ENCODE measurements at regions not wholly inside any gene's neighbourhood (a gene's known extent, or its start where the extent isn't known, plus 50 kb on each side); places are given as distances from the start of the nearest gene placed in this dataset.

GRCh38 chr1:115164940-115165705 is 75.8 kb upstream of the TSPAN2 start:
- Histone ChIP-seq H3K27me3 (ENCODE audit: control insufficient read depth, low read length) (no peaks in the 10 kb centered on the region), H3K4me2 (ENCODE audit: low read length) (no peak overlapping the region), H4K20me1 (ENCODE audit: control insufficient read depth, insufficient read depth, low read depth, low read length) (no peaks in the 10 kb centered on the region), H3F3A (ENCODE audit: control insufficient read depth, insufficient read depth) (no peaks in the 10 kb centered on the region), H3K9me2 (replicated peaks; ENCODE audit: control insufficient read depth, low read length) (no peaks in the 10 kb centered on the region), H3K79me2 (ENCODE audit: control insufficient read depth, low read length) (no peaks in the 10 kb centered on the region), H3K27ac (ENCODE audit: low read depth, low read length) (no peak overlapping the region), H3K9me3 (ENCODE audit: control insufficient read depth, insufficient read depth, low read length) (no peaks in the 10 kb centered on the region), H3K4me3 (ENCODE audit: low read length) (no peak overlapping the region), H3K4me1 (ENCODE audit: control insufficient read depth, low read length) (no peaks in the 10 kb centered on the region), H3K36me3 (ENCODE audit: control insufficient read depth, low read length) (no peaks in the 10 kb centered on the region)
- no peak for TF ChIP-seq CTCF (IDR thresholded peaks at IDR 0.05; ENCODE audit: low read depth, low read length, poor library complexity, severe bottlenecking)
- TF ChIP-seq EZH2phosphoT487 (IDR thresholded peaks at IDR 0.05; ENCODE audit: borderline replicate concordance, low read length) = no peak

- Histone ChIP-seq H3K4me2 (ENCODE audit: low read length) (no peak overlapping the region), H4K20me1 (ENCODE audit: control insufficient read depth, insufficient read depth, low read depth, low read length) (no peaks in the 10 kb centered on the region), H3K9me3 (ENCODE audit: control insufficient read depth, insufficient read depth, low read length) (no peaks in the 10 kb centered on the region), H3K4me3 (ENCODE audit: low read length) (no peak overlapping the region), H3K36me3 (ENCODE audit: control insufficient read depth, low read length) (no peaks in the 10 kb centered on the region), H3K9me2 (replicated peaks; ENCODE audit: control insufficient read depth, low read length) (no peaks in the 10 kb centered on the region), H3F3A (ENCODE audit: control insufficient read depth, insufficient read depth) (no peaks in the 10 kb centered on the region), H3K4me1 (ENCODE audit: control insufficient read depth, low read length) (no peaks in the 10 kb centered on the region), H3K27ac (ENCODE audit: low read depth, low read length) (no peak overlapping the region), H3K27me3 (ENCODE audit: control insufficient read depth, low read length) (no peaks in the 10 kb centered on the region), H3K79me2 (ENCODE audit: control insufficient read depth, low read length) (no peaks in the 10 kb centered on the region)
- TF ChIP-seq CTCF (IDR thresholded peaks at IDR 0.05; ENCODE audit: low read depth, low read length, poor library complexity, severe bottlenecking) (no peak), EZH2phosphoT487 (IDR thresholded peaks at IDR 0.05; ENCODE audit: borderline replicate concordance, low read length) (no peak)
Measured at GRCh38 chr1:115164484-115164883, 75.2 kb upstream of the TSPAN2 start.

- H4K20me1 ChIP-seq (ENCODE audit: control insufficient read depth, insufficient read depth, low read depth, low read length) = no peaks in the 10 kb centered on the region
- no peak overlapping the region for H3K4me2 ChIP-seq (ENCODE audit: low read length)
- H3F3A ChIP-seq (ENCODE audit: control insufficient read depth, insufficient read depth) = no peaks in the 10 kb centered on the region
- no peaks in the 10 kb centered on the region for H3K36me3 ChIP-seq (ENCODE audit: control insufficient read depth, low read length)
- H3K27ac ChIP-seq (ENCODE audit: low read depth, low read length) = no peak overlapping the region
- no peaks in the 10 kb centered on the region for H3K27me3 ChIP-seq (ENCODE audit: control insufficient read depth, low read length)
- TF ChIP-seq CTCF (IDR thresholded peaks at IDR 0.05; ENCODE audit: low read depth, low read length, poor library complexity, severe bottlenecking) (no peak), EZH2phosphoT487 (IDR thresholded peaks at IDR 0.05; ENCODE audit: borderline replicate concordance, low read length) (no peak)
- no peaks in the 10 kb centered on the region for H3K9me2 ChIP-seq (replicated peaks; ENCODE audit: control insufficient read depth, low read length)
- no peaks in the 10 kb centered on the region for H3K4me1 ChIP-seq (ENCODE audit: control insufficient read depth, low read length)
- H3K9me3 ChIP-seq (ENCODE audit: control insufficient read depth, insufficient read depth, low read length) = no peaks in the 10 kb centered on the region
- H3K79me2 ChIP-seq (ENCODE audit: control insufficient read depth, low read length) = no peaks in the 10 kb centered on the region
- no peak overlapping the region for H3K4me3 ChIP-seq (ENCODE audit: low read length)
Measured at GRCh38 chr1:115160728-115161127, 71.4 kb upstream of the TSPAN2 start.

Measured in DOHH2 (cell line).